Kidney epithelial cell (primary cell): ENCODE measurements at regions not wholly inside any gene's neighbourhood (a gene's known extent, or its start where the extent isn't known, plus 50 kb on each side); places are given as distances from the start of the nearest gene placed in this dataset.

ENCODE experiments used
- DNase-seq: peaks from one replicate; pipeline ENCODE4 v3.0.0-alpha.2; 2010; ENCODE audit warnings: low read depth
- H3K27me3 ChIP-seq: 2 replicates; pipeline ENCODE4 v1.6.0; 2011; ENCODE audit warnings: low read length; ENCODE audit not compliant: control insufficient read depth, insufficient read depth
- H3K36me3 ChIP-seq: 2 replicates; pipeline ENCODE4 v1.5.1; 2011; ENCODE audit warnings: low read length; ENCODE audit not compliant: control insufficient read depth, insufficient read depth
- H3K4me3 ChIP-seq: 2 replicates; pipeline ENCODE4 v1.5.1; 2011; ENCODE audit warnings: low read depth, mild to moderate bottlenecking, control low read depth, low read length
- CTCF ChIP-seq: IDR thresholded peaks from 2 replicates; pipeline ENCODE4 v1.5.1; 2011; ENCODE audit warnings: mild to moderate bottlenecking, moderate library complexity, low read length, control low read depth, inconsistent platforms; ENCODE audit not compliant: insufficient read depth, poor library complexity, severe bottlenecking

DNA sequence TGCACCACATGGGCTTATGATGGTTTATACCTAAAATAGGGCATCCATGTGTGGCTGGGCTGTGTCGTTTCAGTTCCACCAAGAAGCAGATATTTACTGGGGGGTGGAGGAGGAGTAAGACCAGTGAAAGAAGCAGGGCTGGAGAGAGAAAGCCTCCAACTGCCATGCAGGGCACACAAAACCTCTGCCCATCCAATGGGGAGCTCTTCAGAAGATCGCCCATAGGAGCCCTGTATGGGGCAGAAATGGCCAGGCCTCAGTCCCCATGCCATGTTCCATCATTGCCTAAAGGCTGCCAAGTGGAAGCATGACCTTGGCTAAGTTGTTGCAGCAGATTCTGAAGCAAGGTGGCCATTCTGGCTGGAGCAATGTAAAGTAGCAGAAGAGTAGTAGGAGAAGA lies 277.0 kb downstream of the MEX3B start:
- Histone ChIP-seq H3K27me3 (no peaks in the 10 kb centered on the region), H3K36me3 (no peaks in the 10 kb centered on the region), H3K4me3 (no peak overlapping the region)
- no peak for DNase-seq
- no peak for TF ChIP-seq CTCF

DNA sequence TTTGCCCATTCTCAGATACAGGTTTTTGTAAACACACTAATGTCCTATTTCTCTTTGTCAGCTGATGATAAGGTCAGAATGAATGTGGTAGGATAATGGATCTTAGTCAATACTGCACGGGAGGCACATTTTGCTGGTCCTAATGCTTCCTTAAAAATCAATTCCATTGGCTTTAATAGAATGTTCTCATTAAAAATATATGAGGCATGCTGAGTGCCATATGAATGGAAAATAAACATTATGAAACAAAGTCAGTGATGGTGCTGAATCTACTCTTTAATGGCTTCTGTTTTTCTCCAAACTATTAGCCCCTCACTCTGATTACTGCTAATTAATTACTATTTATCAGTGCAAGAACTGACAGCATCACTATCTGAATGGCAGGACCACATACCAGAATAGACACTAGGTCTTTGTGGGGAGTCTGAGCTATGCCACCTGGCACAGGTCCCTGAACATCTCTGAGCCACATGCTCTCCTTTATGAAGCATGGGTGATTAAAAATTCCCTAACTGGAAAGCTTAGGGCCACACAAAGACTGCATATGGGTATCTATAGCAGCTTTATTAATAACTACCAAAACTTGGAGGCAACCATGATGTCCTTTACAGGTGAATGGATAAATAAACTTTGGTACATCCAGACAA lies 278.9 kb downstream of the MEX3B start:
- no peak for TF ChIP-seq CTCF
- H3K27me3 ChIP-seq = no peaks in the 10 kb centered on the region
- H3K36me3 ChIP-seq = no peaks in the 10 kb centered on the region
- no peak overlapping the region for H3K4me3 ChIP-seq
- DNase-seq = no peak

DNA sequence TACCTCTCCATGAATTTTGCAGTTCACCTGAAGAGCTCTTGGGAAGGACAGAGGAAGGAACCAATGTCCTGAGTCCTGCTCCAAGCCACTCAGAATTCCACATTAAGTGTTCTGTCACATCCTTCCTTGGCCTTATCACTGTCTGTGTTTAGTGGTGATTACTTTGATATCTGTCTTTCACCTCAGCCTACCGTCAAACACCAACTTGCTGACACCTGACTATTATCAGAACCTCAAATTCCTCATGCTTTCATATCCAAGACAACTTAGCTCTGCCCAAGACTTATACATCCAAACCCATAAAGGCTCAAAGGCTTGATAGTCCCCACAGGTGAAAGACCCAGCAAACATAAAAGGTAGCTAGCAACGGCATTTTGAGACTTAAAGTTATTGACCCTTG lies 280.0 kb downstream of the MEX3B start:
- no peak for DNase-seq
- H3K4me3 ChIP-seq = no peak overlapping the region
- H3K36me3 ChIP-seq = no peaks in the 10 kb centered on the region
- TF ChIP-seq CTCF = no peak
- H3K27me3 ChIP-seq = no peaks in the 10 kb centered on the region

- Histone ChIP-seq H3K36me3 (no peaks in the 10 kb centered on the region), H3K4me3 (no peak overlapping the region), H3K27me3 (no peaks in the 10 kb centered on the region)
- no peak for DNase-seq
- TF ChIP-seq CTCF = no peak
These were observed 282.5 kb downstream of the MEX3B start for GRCh38 chr15:81763304-81763703.

DNA sequence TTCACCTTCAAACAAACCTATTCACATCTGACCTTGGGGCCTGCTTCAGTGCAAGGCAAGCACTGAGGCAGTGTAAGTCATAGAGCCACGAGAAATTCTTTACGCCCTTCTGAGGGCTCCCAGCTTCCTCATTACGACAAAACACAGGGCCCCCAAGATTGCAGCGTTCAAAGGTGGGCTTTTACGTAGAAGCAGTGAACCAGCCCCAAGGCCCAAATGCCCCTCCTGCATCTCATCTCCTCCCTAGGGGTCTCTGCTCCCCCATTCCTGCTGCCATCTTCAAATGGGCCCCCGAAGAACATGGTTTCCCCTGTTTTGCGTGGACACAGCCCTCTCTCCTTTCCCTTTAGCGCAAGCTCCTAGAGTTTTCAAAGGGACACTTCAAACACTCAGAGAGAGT lies 285.1 kb downstream of the MEX3B start:
- TF ChIP-seq CTCF = no peak
- H3K36me3 ChIP-seq = no peaks in the 10 kb centered on the region
- no peak for DNase-seq
- H3K4me3 ChIP-seq = no peak overlapping the region
- H3K27me3 ChIP-seq = no peaks in the 10 kb centered on the region

DNA sequence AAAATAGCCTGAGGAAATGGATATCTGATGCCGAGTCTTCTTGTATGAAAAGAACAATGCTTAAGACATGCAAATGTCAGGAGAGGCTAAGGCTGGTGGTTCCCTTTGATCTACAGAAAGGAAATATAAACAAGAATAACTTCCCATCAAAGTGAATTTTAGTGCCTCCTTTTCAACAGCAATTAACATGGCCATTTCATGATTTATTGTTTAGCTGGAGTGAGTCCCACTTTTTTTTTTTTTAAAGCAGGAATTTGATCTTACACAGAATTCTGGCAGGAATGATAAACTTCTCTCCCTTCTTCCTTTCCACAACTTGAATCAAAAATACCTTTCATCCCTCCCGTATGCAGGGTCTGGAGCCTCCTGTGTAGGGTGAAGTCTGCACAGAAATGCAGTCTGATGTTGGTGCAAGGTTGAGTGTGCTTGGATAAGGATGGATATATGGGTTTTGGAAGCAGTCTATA lies 287.0 kb downstream of the MEX3B start:
- no peak for TF ChIP-seq CTCF
- no peak overlapping the region for H3K4me3 ChIP-seq
- H3K27me3 ChIP-seq = no peaks in the 10 kb centered on the region
- H3K36me3 ChIP-seq = no peaks in the 10 kb centered on the region
- DNase-seq = no peak
